HepG2 (cell line): ENCODE measurements at regions not wholly inside any gene's neighbourhood (a gene's known extent, or its start where the extent isn't known, plus 50 kb on each side); places are given as distances from the start of the nearest gene placed in this dataset.

Experiments used
- TCF12 ChIP-seq, 2 experiments: fragments of 450-650 bp in 1 of 2; sonication (generic) in 1 of 2; formaldehyde crosslinking in 1 of 2; IDR thresholded peaks; 2 replicates each; pipeline versions ENCODE4 v1.6.1 to v1.8.0; 2017 to 2022; ENCODE audit warnings: antibody characterized with exemption in 1 of 2, mild to moderate bottlenecking in 1 of 2, missing genetic modification reagents in 1 of 2, moderate library complexity in 1 of 2
- TEAD3 ChIP-seq: optimal IDR thresholded peaks from 2 replicates; pipeline ENCODE3; 2016; ENCODE audit warnings: borderline replicate concordance
- ZBED4 ChIP-seq: sonication (generic); formaldehyde crosslinking; IDR thresholded peaks from 2 replicates; pipeline ENCODE4 v1.4.0; 2020; ENCODE audit warnings: missing genetic modification reagents, borderline replicate concordance
- ZNF234 ChIP-seq: sonication (generic); formaldehyde crosslinking; conservative IDR thresholded peaks from 2 replicates; pipeline ENCODE4 v1.5.1; 2020; ENCODE audit warnings: mild to moderate bottlenecking, missing genetic modification reagents
- ZNF644 ChIP-seq: IDR thresholded peaks from 2 replicates; pipeline ENCODE4 v1.6.1; 2016; ENCODE audit warnings: low read depth
- ZNF703 ChIP-seq: sonication (generic); formaldehyde crosslinking; IDR thresholded peaks from 2 replicates; pipeline ENCODE4 v1.5.1; 2020; ENCODE audit warnings: missing genetic modification reagents, mild to moderate bottlenecking, moderate library complexity, borderline replicate concordance
- ZSCAN5A ChIP-seq: sonication (generic); formaldehyde crosslinking; IDR thresholded peaks from 2 replicates; pipeline ENCODE4 v1.8.0; 2022; ENCODE audit warnings: mild to moderate bottlenecking, missing genetic modification reagents, borderline replicate concordance
- TF ChIP-seq, protein P1 (sequence below): sonication (generic); formaldehyde crosslinking; IDR thresholded peaks from 2 replicates; pipeline ENCODE4 v1.4.0; 2020; ENCODE audit warnings: mild to moderate bottlenecking, missing genetic modification reagents, borderline replicate concordance
- TF ChIP-seq, protein P2 (sequence below): sonication (generic); formaldehyde crosslinking; IDR thresholded peaks from 2 replicates; pipeline ENCODE4 v1.5.1; 2020; ENCODE audit warnings: mild to moderate bottlenecking, missing genetic modification reagents, borderline replicate concordance
- TF ChIP-seq, protein P3 (sequence below): sonication (generic); formaldehyde crosslinking; IDR thresholded peaks from 2 replicates; pipeline ENCODE4 v1.5.0; 2020; ENCODE audit warnings: mild to moderate bottlenecking, missing genetic modification reagents, borderline replicate concordance

GRCh38 chr10:4183761-4184261, 398.8 kb upstream of the KLF6 start (continued):
- no peak for TF ChIP-seq ZBED4 (CRISPR knock-in tag)
- TF ChIP-seq ZNF703 (CRISPR knock-in tag), result no peak
- TF ChIP-seq ZNF644, result no peak
- TF ChIP-seq ZNF234 (CRISPR knock-in tag), result no peak
- TF ChIP-seq TEAD3 (CRISPR knock-in tag), result no peak
- no peak for TF ChIP-seq TCF12 (IDR thresholded peaks at IDR 0.05)
- TF ChIP-seq TCF12 (CRISPR knock-in tag; IDR thresholded peaks at IDR 0.05), result no peak
- TF ChIP-seq ZSCAN5A (CRISPR knock-in tag), result no peak
- TF ChIP-seq, protein P1, sequence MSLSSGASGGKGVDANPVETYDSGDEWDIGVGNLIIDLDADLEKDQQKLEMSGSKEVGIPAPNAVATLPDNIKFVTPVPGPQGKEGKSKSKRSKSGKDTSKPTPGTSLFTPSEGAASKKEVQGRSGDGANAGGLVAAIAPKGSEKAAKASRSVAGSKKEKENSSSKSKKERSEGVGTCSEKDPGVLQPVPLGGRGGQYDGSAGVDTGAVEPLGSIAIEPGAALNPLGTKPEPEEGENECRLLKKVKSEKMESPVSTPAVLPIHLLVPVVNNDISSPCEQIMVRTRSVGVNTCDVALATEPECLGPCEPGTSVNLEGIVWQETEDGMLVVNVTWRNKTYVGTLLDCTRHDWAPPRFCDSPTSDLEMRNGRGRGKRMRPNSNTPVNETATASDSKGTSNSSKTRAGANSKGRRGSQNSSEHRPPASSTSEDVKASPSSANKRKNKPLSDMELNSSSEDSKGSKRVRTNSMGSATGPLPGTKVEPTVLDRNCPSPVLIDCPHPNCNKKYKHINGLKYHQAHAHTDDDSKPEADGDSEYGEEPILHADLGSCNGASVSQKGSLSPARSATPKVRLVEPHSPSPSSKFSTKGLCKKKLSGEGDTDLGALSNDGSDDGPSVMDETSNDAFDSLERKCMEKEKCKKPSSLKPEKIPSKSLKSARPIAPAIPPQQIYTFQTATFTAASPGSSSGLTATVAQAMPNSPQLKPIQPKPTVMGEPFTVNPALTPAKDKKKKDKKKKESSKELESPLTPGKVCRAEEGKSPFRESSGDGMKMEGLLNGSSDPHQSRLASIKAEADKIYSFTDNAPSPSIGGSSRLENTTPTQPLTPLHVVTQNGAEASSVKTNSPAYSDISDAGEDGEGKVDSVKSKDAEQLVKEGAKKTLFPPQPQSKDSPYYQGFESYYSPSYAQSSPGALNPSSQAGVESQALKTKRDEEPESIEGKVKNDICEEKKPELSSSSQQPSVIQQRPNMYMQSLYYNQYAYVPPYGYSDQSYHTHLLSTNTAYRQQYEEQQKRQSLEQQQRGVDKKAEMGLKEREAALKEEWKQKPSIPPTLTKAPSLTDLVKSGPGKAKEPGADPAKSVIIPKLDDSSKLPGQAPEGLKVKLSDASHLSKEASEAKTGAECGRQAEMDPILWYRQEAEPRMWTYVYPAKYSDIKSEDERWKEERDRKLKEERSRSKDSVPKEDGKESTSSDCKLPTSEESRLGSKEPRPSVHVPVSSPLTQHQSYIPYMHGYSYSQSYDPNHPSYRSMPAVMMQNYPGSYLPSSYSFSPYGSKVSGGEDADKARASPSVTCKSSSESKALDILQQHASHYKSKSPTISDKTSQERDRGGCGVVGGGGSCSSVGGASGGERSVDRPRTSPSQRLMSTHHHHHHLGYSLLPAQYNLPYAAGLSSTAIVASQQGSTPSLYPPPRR (CRISPR knock-in tag), result no peak
- TF ChIP-seq, protein P2, sequence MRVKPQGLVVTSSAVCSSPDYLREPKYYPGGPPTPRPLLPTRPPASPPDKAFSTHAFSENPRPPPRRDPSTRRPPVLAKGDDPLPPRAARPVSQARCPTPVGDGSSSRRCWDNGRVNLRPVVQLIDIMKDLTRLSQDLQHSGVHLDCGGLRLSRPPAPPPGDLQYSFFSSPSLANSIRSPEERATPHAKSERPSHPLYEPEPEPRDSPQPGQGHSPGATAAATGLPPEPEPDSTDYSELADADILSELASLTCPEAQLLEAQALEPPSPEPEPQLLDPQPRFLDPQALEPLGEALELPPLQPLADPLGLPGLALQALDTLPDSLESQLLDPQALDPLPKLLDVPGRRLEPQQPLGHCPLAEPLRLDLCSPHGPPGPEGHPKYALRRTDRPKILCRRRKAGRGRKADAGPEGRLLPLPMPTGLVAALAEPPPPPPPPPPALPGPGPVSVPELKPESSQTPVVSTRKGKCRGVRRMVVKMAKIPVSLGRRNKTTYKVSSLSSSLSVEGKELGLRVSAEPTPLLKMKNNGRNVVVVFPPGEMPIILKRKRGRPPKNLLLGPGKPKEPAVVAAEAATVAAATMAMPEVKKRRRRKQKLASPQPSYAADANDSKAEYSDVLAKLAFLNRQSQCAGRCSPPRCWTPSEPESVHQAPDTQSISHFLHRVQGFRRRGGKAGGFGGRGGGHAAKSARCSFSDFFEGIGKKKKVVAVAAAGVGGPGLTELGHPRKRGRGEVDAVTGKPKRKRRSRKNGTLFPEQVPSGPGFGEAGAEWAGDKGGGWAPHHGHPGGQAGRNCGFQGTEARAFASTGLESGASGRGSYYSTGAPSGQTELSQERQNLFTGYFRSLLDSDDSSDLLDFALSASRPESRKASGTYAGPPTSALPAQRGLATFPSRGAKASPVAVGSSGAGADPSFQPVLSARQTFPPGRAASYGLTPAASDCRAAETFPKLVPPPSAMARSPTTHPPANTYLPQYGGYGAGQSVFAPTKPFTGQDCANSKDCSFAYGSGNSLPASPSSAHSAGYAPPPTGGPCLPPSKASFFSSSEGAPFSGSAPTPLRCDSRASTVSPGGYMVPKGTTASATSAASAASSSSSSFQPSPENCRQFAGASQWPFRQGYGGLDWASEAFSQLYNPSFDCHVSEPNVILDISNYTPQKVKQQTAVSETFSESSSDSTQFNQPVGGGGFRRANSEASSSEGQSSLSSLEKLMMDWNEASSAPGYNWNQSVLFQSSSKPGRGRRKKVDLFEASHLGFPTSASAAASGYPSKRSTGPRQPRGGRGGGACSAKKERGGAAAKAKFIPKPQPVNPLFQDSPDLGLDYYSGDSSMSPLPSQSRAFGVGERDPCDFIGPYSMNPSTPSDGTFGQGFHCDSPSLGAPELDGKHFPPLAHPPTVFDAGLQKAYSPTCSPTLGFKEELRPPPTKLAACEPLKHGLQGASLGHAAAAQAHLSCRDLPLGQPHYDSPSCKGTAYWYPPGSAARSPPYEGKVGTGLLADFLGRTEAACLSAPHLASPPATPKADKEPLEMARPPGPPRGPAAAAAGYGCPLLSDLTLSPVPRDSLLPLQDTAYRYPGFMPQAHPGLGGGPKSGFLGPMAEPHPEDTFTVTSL (CRISPR knock-in tag), result no peak
- TF ChIP-seq, protein P3, sequence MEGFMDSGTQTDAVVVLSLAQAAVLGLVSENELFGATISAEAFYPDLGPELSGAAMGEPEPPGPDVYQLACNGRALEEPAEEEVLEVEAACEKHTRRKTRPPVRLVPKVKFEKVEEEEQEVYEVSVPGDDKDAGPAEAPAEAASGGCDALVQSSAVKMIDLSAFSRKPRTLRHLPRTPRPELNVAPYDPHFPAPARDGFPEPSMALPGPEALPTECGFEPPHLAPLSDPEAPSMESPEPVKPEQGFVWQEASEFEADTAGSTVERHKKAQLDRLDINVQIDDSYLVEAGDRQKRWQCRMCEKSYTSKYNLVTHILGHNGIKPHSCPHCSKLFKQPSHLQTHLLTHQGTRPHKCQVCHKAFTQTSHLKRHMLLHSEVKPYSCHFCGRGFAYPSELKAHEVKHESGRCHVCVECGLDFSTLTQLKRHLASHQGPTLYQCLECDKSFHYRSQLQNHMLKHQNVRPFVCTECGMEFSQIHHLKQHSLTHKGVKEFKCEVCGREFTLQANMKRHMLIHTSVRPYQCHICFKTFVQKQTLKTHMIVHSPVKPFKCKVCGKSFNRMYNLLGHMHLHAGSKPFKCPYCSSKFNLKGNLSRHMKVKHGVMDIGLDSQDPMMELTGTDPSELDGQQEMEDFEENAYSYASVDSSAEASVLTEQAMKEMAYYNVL (CRISPR knock-in tag), result no peak
